ENCODE measurements at regions not wholly inside any gene's neighbourhood (a gene's known extent, or its start where the extent isn't known, plus 50 kb on each side); places are given as distances from the start of the nearest gene placed in this dataset.

- no peak for DNase-seq
- Histone ChIP-seq H3K9me3 (no peaks in the 10 kb centered on the region), H3K4me1 (no peaks in the 10 kb centered on the region), H3K27ac (no peak overlapping the region), H3K27me3 (no peaks in the 10 kb centered on the region), H3K36me3 (no peaks in the 10 kb centered on the region), H3K4me3 (no peak overlapping the region)
- intact Hi-C loops (cut with DNase I; ENCODE audit: low total_unique reads): no loop called here
- TF ChIP-seq CTCF (IDR thresholded peaks at IDR 0.05): no peak
Observed at GRCh38 chr2:23091900-23092299, 293.1 kb upstream of the KLHL29 start.

GRCh38 chr2:23092831-23093230, 292.1 kb upstream of the KLHL29 start:
- Histone ChIP-seq H3K4me1 (no peaks in the 10 kb centered on the region), H3K27me3 (no peaks in the 10 kb centered on the region), H3K4me3 (no peak overlapping the region), H3K27ac (no peak overlapping the region), H3K36me3 (no peaks in the 10 kb centered on the region), H3K9me3 (no peaks in the 10 kb centered on the region)
- no peak for DNase-seq
- intact Hi-C loops (cut with DNase I; ENCODE audit: low total_unique reads): no loop called here
- TF ChIP-seq CTCF (IDR thresholded peaks at IDR 0.05): no peak

- Histone ChIP-seq H3K4me1 (no peaks in the 10 kb centered on the region), H3K9me3 (no peaks in the 10 kb centered on the region), H3K36me3 (no peaks in the 10 kb centered on the region), H3K27me3 (no peaks in the 10 kb centered on the region), H3K27ac (no peak overlapping the region), H3K4me3 (no peak overlapping the region)
- intact Hi-C loops (cut with DNase I; ENCODE audit: low total_unique reads): no loop called here
- no peak for DNase-seq
- TF ChIP-seq CTCF (IDR thresholded peaks at IDR 0.05): no peak
Observed at GRCh38 chr2:23093513-23093912, 291.5 kb upstream of the KLHL29 start.

- peaks cover 0 to 11% (median 10%) of the 10 kb centered on the region in 3 donors for H3K9me3 ChIP-seq
- no peak for DNase-seq
- no peak overlapping the region for H3K27ac ChIP-seq
- no peak for TF ChIP-seq CTCF (IDR thresholded peaks at IDR 0.05)
- intact Hi-C loops (cut with DNase I; ENCODE audit: low total_unique reads): no loop called here
- H3K36me3 ChIP-seq: no peaks in the 10 kb centered on the region
- H3K4me3 ChIP-seq: no peak overlapping the region
- H3K27me3 ChIP-seq: no peaks in the 10 kb centered on the region
- H3K4me1 ChIP-seq: no peaks in the 10 kb centered on the region
Observed at GRCh38 chr2:23096906-23097602, 287.9 kb upstream of the KLHL29 start.

- Histone ChIP-seq H3K27me3 (no peaks in the 10 kb centered on the region), H3K4me1 (no peaks in the 10 kb centered on the region), H3K9me3 (peaks cover 0 to 11% (median 10%) of the 10 kb centered on the region in 3 donors), H3K36me3 (no peaks in the 10 kb centered on the region), H3K27ac (no peak overlapping the region), H3K4me3 (no peak overlapping the region)
- intact Hi-C loops (cut with DNase I; ENCODE audit: low total_unique reads): no loop called here
- DNase-seq: no peak
- TF ChIP-seq CTCF (IDR thresholded peaks at IDR 0.05): no peak
Observed at GRCh38 chr2:23100406-23100805, 284.6 kb upstream of the KLHL29 start.
